DMS 273 (cell line): ENCODE measurements at regions not wholly inside any gene's neighbourhood (a gene's known extent, or its start where the extent isn't known, plus 50 kb on each side); places are given as distances from the start of the nearest gene placed in this dataset.
"Not testable (repeated sequence)": the region's sequence is repeated elsewhere in the genome, so short reads cannot be mapped to it uniquely, and the experiment has no call there.

Experiments used
- DNase-seq: peaks from one replicate; lab custom pipeline; 2025; ENCODE audit not compliant: unreplicated experiment; lab: John Stamatoyannopoulos, UW

GRCh38 chr5:56402266-56403220 is 169.4 kb upstream of the ANKRD55 start:
- DNase-seq = no peak

DNA sequence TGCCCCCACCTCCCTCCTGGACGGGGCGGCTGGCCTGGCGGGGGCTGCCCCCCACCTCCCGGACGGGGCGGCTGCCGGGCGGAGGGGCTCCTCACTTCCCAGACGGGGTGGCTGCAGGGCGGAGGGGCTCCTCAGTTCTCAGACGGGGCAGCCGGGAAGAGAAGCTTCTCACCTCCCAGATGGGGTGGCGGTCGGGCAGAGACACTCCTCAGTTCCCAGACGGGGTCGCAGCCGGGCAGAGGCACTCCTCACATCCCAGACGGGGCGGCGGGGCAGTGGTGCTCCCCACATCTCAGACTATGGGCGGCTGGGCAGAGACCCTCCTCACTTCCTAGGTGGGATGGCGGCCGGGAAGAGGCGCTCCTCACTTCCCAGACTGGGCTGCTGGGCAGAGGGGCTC is 164.7 kb upstream of the ANKRD55 start:
- DNase-seq = not testable (repeated sequence)

DNA sequence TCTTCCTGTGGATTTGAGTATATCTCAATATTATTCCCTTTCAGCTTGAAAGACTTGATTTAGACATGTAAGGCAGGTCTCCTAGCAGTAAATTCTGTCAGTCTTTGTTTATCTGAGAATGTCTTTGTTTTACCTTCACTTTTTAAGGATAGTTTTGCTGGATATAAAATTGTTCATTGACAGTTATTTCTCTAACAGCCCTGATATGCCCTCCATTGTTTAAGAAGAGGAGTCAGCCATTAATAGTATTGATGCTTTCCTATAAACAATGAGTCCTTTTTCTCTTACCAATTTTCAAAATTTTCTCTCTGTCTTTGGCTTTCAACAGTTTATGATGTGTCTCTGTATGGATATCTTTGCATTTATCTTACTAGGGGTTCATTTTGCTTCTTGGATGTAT is 163.5 kb upstream of the ANKRD55 start:
- DNase-seq = no peak

- no peak for DNase-seq
Measured at GRCh38 chr5:56389261-56389660, 156.1 kb upstream of the ANKRD55 start.

GRCh38 chr5:56388229-56388985 is 155.3 kb upstream of the ANKRD55 start:
- DNase-seq = no peak

- DNase-seq = no peak
Measured at GRCh38 chr5:56386046-56386445, 152.9 kb upstream of the ANKRD55 start.

DNA sequence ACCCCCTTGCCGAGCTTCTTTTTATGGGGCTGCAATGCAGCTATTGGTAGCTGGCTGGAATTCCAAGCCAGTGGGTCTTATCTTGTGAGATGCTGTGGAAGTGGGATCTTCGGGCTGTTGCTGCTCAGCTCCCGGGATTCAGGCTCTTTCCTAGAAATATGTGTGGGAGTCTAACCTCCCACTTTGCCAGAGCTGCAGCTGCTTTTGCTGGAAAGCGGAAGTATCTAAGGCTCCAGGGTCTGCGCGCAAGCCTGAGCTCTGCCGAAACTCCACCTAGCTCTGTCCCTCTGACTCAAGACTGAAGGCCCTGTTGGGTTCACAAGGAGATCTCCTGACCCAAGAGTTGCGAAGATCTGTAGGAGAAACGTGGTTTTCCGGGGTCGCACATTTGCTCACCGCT is 151.1 kb upstream of the ANKRD55 start:
- DNase-seq = no peak

DNA sequence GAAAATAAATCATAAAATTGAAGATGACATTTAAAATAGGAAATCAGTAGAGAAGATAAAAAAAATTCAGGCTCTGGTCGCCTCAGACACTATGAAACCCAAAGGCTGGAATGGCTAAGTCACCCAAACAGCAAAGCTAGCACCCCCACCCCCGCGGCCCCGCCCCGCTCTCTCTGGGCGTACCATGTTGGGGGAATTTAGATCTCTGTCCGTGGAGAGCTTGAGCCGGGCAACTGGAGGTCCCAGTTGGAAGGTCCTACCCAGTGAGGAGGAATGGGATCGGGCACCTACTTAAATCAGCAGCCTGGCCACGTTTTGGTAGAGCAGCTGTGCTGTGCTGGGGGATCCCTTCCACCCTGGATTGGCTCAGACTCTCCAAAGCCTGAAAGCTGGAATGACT is 150.6 kb upstream of the ANKRD55 start:
- no peak for DNase-seq

DNA sequence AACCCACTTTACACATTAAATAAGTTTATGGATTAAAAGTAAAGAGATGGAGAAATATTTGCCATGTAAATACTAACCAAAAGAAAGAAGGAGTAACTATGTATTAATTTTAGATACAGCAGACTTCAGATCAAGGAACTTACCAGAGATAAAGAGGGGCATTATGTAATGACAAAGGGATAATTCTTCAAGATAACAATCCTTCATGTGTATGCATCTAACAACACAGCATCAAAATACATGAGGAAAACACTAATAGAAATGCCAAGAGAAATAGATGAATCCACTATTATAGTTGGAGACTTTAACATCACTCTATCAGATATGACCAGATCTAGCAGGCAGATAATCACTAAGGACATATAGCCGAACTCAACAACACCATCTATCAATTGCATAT is 149.8 kb upstream of the ANKRD55 start:
- no peak for DNase-seq

DNA sequence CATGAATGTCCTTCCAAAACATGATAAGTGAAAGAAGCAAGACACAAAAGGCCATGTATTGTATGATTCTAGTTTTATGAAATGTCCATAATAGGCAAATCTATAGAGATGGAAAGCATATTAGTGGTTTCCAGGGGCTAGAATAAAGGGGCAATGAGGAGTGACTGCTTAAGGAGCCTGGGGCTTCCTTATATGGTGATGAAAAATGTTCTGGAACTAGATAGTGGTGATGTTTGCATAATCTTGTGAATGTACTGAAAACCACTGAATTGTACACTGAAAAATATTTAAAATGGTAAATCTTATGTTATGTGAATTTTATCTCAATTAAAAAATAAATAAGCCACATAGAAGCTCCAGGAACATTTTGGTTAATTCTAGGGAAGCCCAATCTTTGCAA is 144.4 kb upstream of the ANKRD55 start:
- no peak for DNase-seq

- no peak for DNase-seq
Measured at GRCh38 chr5:56376128-56376527, 143.0 kb upstream of the ANKRD55 start.

- DNase-seq = no peak
Measured at GRCh38 chr5:56375011-56375410, 141.9 kb upstream of the ANKRD55 start.

DNA sequence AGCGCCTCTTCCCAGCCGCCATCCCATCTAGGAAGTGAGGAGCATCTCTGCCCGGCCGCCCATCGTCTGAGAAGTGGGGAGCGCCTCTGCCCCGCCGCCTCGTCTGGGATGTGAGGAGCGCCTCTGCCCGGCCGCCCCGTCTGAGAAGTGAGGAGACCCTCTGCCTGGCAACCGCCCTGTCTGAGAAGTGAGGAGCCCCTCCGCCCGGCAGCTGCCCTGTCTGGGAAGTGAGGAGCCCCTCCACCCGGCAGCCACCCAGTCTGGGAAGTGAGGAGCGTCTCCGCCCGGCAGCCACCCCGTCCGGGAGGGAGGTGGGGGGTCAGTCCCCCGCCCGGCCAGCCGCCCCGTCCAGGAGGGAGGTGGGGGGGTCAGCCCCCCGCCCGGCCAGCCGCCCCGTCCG is 139.4 kb upstream of the ANKRD55 start:
- not testable (repeated sequence) for DNase-seq

- no peak for DNase-seq
Measured at GRCh38 chr5:56369361-56369811, 136.3 kb upstream of the ANKRD55 start.

DNA sequence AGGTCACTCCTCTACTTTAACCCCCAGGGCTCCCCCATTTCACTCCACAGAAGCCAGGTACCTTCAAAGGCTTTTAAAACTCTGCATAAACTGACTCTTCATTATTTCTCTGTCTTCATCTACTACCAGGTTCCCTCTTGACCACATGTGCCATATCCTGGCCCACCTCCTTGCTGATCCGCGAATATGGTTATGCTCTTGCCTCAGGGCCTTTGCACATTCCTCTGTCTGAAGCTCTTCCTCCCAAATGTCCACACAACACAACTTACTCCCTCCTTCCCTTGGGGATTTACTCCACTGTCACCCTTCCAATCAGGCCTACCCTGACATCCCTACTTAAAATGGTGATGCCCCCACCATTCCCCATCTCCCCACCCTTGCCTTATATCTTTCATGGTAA is 134.6 kb upstream of the ANKRD55 start:
- DNase-seq = no peak

DNA sequence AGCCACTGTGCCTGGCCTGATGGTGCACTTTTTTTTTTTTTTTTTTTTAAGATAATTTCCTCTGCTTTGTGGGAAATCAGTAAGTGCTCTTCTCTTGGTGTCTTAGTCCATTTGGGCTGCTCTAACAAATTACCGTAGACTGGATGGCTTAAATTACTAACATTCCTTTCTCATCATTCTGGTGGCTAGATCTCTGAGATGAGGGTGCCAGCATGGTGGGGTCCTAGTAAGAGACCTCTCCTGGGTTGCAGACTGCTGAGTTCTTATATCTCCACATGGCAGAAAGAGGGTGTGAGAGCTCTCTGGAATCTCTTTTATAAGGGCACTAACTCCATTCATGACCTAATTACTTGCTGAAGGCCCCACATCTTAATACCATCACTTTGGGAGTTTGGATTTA is 133.9 kb upstream of the ANKRD55 start:
- DNase-seq = no peak

DNA sequence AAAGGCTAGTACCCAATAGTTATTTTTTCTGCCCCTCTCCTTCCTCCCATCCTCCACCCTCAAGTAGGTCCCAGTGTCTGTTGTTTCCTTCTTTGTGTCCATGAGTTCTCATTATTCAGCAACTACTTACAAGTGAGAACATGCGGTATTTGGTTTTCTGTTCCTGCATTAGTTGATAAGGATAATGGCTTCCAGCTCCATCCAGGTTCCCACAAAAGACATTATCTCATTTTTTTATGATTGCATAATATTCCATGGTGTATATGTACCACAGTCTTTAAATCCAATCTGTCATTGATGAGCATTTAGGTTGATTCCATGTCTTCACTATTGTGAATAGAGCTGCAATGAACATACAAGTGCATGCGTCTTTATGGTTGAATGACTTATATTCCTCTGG is 128.3 kb upstream of the ANKRD55 start:
- no peak for DNase-seq

DNA sequence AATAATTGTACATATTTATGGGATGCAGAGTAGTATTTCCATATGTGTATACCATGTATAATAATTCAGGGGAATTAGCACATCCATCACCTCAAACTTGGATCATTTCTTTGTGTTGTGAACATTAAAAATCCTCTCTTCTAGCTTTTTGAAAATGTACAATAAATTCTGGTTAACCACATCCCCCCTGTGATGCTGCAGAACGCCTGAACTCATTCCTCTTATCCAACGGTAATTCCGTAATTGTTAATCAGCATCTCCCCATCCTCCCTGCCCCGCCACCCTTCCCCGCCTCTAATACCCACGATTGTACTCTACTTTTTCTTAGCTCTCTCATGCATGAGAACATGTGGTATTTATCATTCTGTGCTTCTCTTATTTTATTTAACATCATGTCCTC is 127.7 kb upstream of the ANKRD55 start:
- no peak for DNase-seq

DNA sequence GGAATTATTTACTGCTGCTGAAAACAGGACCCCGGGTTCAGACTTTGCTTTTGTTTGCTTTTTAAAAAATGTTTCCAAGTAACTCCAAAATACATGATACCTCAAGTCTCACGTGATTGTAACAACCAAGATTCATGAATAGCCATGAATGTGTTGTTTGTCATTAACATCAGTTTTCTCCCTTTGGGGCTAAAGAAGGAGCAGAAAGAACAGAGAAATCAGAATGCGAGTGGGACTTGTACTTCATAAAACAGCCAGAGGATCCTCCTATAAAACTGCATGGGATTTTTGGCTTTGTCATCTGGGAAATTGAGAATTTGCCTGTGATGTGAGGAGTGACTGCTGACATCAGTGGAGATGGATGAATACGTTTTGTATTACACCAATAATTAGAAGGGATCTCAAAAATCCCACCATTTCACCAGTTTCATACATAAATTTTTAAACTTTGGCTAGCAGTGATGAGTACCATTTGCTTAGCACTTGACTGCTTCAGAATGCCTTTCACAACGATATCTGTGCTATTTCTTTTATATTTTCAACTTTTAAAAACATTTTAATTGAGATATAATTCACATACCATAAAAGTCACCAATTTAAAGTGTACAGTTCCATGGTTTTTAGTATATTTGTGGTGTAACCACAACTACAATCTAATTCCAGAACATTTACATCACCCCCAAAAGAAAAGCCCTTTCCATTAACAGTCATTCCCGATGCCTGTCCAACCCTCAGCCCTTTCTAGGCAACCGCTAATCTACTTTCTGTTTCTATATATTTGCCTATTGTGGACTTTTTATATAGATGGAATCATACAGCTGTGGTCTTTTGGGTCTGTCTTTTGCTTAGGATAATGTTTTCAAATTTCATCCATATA is 126.9 kb upstream of the ANKRD55 start:
- DNase-seq = no peak

GRCh38 chr5:56358703-56359681 is 125.9 kb upstream of the ANKRD55 start:
- DNase-seq = no peak
